NCI-H510A treated with DMSO at 0.1 percent for 48 hours (cell line): ENCODE measurements at regions not wholly inside any gene's neighbourhood (a gene's known extent, or its start where the extent isn't known, plus 50 kb on each side); places are given as distances from the start of the nearest gene placed in this dataset.

Experiments used
- DNase-seq: peaks from one replicate; lab custom pipeline; 2025; lab: John Stamatoyannopoulos, UW

DNA sequence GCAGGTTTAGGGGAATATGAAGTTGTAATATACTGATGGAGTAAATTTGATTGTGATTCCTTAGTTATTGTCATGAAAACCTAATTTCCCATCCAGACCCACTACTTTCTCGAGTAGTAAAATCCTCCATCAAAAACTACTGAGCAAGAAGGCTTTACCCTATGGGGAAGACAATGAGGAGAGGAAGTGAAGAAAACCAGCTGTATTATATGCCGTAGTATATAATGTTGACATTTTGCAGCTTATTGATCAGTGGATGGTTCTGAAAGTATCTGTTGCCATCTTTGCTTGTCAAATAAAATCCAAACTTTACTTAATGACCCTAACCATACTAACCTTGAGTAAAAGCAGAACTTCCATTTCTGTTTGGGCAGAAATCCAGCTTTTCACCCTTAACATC lies 292.8 kb upstream of the RAG2 start:
- no peak for DNase-seq

DNA sequence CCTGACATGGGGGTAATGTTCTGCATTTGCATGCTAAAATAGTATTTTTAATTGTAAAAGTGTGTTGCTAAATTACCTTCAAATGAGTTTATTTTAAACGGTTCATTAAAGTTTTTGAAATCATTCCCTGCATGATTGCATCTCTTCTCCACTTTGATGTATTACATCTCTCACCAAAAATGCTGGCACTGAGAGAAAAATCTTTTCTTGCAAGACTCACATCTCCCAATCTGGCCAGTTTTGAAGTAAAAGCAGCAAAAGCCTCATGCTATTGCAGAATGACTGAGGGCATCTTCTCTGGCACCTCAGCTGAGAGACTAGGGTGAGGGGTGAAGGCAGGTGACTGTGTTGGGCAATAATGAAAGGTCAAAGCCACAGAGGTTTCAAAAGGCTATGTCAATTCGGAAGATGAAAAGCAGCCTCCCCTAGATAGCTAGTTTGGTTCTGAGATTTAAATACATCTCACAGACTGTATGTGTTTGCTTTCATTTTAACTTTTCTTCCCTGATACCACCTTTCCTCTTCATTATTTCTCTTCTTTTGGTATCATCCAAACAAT lies 292.2 kb upstream of the RAG2 start:
- no peak for DNase-seq

DNA sequence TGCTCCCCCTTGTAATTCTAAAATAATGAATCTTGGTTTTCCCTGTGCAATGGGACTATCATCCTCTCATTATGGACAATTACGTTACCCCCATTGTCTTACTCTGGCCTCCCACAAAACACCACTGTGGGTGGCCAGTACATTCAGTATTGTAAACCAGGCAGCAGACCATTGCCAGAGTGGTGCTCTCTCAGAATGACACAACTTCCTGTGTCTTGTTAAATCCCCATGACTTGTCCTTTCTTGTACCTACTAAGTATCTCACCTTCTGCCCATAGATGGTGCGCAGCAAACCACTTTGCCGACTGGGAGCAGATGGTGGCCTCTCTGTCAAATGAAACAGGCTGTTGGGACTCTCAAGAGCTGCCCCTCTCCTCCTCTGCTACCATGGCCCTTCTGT lies 287.1 kb upstream of the RAG2 start:
- no peak for DNase-seq

DNA sequence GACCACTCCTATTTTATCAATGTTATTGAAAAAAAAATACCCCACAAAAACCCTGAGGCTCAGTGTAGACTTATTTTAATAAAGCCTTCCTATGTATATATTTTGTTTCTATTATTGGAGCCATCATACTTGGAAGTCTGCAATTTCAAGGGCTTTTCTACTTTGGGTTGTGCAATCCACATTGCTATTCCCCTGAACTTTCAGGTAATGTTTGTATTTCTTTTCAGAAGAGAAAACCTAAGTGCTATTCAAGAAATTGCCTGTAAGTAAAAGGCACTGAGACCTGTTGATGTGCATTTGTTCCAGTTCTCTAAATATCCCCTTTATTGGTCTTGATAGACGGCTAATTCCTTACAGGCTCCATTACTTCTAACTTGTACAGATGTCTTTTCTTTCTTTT lies 280.7 kb upstream of the RAG2 start:
- DNase-seq = no peak

DNA sequence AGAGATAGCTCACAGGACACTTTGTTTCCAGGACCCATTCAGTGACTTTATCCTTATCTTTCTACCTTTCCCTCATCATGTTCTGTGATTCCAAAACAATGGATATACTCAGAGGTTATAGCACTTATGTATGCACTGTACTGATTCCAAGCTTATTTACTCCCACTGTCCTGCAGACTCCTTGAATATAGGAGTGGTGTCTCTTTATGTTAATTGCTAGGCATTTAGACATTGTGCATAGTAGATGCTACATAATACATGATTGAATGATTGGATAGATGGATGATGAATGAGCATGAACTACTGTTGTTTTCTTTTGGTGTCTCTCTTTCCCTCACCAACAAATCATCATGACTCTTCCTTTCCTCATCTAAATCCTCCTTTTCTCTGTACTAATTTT lies 279.1 kb upstream of the RAG2 start:
- DNase-seq = no peak

DNA sequence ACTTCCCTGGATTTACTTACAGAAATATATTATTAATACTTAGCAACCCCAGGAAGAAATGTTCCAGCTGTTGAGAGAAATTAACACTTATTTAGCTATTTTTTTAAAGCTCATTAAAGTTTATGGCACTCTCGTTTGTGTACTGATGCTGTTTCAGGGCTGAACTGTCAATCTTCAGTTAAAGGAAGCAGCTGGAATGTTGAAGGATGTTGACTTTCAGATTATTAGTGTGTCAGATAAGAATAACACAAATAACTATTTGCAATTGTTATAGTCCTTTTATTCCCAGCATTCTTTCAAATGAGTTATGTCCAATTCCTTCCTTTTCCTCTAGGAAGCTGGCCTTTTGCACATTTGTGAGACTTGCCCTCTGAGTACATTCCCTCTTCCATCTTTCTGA lies 278.2 kb upstream of the RAG2 start:
- no peak for DNase-seq

DNA sequence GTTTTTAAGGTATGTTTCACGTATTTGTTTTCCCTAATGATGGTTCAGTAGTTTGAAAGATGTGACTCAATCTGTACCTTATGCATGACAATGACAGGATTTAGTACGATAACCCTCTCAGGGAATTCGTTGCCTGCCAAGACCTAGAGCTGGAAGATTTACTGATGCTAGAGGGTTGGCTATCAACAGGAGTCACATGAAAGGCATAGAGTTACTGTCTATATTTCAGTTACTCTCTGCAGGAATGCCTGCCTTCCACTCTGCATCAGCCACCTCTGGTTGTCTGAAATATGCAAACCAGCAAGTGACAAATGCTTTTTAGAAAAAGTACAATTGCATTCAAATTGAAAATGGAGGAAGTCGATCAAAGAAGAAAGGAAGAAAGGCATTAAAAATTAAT lies 276.3 kb upstream of the RAG2 start:
- no peak for DNase-seq

DNA sequence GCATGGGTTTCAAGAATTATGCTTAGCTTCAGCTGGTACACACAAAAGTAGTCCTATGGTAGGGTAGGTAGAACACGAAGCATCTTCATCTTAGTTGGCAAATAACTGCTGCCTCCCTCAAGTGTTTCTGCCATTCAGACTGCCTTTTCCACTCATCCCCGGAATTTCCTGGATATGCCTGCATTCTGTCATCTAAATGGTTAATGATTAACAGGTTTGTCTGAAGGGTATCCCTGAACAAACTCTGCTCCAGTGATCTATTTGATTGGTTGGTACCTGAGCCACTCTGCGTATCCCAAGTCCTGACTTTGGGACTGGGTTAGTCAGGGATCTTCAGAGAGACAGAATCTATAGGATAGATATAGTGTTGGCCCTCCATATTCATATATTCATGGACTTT lies 272.3 kb upstream of the RAG2 start:
- no peak for DNase-seq

DNA sequence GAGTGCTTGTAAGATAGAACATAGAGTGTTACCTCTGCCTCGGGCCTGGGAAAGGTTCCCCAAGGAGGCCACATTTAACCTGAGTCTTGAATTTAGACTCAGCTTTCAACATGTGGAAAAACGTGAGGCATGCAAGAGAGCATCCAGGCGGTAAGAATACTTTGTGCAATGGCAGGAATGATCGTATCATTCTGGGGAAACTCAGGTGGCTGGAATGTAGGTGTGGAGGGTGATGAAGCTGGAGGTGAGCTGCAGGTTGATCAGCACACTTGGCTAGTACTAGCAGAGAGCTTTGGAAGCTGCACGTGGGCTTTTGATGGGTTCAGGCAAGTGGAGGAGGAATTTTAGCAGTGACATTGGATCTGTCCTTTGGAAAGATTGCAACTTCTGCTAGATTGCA lies 270.3 kb upstream of the RAG2 start:
- DNase-seq = no peak

DNA sequence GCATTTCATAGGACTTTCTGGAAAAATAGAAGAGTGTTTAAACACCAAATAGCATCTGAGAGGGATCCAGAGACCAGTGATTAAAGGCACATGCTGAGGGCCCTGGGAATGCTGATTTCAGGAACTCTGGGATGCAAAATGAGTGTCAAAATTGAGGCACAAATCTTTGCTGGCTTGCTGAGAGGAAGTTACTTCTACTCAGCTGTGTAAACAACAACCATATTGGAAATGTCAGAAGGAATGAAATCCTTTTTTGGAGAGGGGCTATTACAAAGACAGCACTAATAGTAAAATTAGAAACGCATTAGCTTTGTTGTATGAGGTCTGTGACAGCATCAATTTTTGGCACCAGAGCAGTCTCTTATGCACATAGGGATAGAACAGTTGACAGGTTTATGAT lies 267.8 kb upstream of the RAG2 start:
- no peak for DNase-seq

DNA sequence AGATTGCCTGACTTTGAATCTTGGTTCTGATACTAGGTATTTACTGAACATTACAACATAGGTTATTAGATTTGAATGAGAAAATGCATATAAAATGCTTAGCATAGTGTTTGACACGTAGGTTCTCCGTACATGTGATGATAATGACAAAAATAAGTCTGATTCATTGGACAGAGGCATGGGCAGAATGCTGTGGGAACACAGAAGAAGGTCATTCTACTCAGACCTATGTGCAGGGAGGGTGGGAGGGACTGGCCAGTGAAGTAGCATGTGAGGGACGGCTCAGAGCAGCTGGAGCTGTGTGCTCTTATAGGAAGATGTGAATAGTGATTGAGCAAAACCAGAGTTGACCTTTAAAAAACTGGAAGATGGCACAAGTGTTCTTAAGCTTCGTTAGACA lies 256.8 kb upstream of the RAG2 start:
- no peak for DNase-seq

DNA sequence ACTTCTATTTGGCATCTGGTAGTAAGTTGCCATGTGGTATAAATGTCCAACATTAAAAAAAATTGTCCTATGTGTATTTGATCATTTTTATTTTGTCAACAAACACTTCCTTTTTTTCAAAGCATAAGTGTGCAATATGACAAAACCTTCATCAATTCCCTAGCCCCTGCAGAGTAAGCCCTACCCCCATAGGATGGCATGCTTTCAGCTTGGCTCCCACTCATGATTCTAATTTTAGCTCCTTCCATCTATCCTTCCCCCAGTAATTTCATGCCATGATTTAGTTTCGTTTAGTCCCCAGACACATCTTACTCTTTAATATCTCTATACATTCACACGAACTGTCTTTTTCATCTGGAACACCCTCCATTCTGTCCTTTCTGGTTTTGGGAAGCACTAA lies 250.6 kb upstream of the RAG2 start:
- no peak for DNase-seq

DNA sequence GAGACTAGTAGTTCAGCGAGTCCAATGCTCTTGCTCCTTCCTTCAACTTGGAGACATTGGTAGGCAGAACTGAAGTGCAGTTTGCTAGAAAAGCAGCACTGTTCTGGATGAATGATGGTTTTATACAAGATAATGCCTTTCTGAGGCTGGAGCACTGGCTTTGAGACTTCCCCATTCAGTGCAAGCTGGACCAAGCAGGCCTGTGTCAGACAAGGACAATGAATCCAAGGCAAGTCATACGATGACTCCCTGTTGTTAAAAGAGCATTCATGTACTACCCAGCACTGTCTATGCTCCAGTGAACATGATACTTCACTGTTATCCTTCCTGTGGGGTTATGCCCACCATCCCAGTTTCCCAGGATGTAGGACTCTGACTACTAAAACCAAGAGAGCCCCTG lies 242.3 kb upstream of the RAG2 start:
- DNase-seq = no peak

DNA sequence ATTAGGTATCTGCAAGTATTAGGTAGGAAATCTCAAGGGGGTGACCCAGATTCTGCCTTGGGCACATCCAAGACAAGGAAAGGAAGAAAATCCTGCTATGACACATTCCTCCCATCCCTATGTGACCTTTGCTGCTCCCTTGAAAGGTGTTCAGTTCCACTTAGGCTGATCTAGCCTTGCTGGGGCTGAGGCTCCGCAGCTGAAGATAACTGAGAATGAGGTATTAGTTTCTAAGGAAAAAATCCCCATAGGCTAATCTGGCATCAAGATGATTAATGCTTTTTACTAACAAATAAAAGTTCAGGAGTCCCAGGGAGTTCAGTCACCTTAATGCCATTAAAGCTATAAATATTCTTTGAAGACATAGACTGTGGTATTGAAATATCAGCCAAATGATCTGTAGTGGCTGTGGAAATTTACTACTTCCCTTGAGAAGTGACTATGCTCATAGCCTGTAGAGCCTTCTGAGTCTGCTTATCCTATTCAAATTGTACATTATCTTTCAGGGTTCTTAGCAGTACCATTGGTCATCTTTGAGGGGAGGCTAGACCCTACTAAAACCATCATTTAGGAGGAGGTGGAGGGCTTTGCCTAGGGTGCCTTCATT lies 239.9 kb upstream of the RAG2 start:
- DNase-seq = no peak

DNA sequence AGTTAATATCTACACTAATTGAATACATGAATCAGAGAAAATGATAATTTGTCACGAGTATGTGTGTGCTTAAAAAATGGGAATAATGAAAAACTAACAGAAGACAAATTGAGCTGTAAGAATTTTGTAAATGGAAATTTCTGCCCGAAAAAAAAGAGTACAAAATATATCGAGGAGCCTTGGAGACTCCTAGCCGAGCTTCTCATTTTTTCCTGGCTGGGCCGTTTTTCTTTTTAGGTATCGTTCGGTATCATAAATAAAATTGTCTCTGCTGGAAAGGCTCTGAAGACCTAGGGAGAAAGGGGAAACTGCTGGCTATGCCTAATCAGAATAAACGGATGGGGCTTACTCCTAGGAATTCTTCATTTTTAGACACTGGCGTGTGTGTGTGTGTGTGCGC lies 227.2 kb upstream of the RAG2 start:
- DNase-seq = no peak

DNA sequence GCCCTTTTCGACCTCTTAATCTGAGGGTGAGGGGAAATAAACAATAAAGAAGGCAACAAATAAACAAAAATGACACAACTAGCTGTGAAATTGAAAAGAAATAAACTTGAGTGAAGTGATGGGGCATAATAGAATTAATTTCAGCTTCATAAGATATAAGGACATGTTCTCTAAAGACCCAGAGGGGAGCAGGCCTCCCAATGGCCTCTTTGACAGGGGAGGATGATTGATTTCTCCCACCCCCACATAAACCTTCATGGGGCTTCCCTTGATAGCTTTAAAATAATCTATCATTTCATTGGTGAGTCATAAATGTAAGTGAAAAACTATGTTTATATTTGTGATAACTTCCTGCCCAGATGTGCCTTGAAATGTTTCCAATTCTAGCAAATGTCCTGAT lies 226.3 kb upstream of the RAG2 start:
- no peak for DNase-seq

DNA sequence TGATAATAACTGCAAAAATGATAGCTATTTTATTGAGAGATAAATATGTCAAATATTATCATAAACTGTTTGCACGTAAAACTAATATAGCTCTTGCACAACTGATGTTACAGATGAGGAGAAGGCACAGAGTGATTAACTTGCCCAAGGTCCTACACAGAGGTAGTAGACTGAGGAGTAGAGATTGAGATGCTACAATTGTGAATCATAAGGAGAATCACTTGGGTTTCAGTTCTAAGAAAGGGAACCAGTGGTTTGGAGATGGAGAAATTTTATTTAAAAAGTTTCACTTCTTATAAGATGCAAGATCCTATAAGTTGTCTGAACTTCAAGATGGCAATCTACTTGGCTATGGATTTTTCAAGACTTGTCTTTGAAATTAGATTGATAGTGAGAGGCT lies 224.8 kb upstream of the RAG2 start:
- DNase-seq = no peak

DNA sequence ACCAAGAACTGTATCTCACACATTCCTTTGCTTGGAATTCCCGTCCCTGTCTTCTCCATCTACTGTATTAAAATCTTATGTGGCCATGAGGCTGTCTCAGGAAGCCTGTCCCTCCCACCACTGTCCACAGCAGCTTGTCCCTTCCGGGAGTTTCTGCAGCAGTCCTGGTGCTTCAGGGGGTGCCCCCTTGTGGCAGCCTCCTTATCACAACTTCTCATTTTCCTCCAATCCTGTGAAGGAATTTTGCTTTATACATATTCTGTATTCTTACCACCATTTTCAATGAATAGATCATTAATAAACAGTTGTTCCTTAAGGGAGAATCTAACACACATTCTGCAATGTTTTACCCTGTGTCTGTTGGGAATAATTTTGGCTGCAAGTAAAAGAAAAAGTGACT lies 220.4 kb upstream of the RAG2 start:
- no peak for DNase-seq

DNA sequence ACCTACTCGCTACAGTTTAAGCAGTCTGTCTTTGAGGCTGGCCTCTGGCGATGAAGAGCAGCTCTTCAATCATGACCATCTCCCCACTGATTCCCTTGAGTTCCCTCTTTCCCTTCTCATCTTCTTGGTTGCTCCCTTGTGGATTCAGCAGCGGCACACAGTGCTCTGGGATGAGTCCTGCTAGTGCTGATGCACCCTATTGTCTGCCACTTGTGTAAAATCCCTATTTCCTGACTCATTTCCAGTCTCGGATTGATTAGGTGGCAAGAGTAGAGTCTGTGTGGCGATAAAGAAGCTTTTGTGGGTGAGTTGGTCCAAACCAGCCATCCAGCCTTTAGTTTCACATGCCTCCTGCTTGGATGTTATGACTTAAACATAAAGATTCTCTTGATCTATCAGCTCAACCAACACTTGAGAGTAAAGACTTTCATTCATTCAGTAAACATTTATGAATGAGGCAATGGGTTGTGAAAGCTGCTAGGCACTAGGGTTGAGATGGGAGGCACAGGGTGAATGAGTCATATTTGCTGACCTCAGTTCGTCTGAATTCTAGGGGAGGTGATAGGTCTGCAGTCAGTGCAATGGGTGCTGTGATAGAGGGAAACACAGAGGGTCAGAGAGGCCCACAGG lies 219.4 kb upstream of the RAG2 start:
- DNase-seq = no peak

DNA sequence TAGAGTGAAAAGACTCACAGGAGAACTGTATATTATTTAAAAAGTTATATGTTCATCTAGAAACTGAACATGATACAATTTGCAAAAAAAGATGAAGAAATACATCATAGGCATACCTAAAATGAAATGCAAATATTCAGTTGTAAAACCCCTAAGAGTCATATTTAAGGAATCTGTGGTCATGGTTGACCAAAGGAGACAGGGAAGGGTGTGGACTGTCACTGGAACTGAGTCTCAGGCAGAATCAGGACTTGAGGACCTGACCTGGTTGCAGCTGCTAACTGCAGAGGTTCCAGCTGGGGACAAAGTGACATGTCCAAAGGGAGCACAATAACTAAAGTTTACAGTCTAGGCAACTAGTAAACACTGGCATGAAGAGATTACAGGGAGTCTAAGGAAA lies 211.3 kb upstream of the RAG2 start:
- DNase-seq = no peak

DNA sequence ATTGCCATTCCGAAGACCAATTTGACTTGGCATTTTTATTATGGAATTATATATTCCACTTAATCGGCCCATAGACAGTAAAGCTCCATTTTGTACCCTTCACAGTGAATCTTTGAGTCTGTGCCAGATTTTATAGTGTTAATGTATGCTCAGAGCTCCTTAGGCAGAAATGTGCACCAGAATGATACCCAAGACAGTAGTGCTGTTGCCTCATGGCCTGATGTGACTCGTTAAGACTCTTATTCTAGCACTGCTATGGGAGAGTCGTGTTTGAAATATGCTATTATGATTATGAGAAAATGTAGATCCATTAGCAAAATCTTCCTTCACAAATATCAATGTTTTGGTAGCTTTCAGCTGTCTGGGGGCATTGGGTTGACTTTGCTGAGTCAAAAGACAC lies 209.8 kb upstream of the RAG2 start:
- no peak for DNase-seq

DNA sequence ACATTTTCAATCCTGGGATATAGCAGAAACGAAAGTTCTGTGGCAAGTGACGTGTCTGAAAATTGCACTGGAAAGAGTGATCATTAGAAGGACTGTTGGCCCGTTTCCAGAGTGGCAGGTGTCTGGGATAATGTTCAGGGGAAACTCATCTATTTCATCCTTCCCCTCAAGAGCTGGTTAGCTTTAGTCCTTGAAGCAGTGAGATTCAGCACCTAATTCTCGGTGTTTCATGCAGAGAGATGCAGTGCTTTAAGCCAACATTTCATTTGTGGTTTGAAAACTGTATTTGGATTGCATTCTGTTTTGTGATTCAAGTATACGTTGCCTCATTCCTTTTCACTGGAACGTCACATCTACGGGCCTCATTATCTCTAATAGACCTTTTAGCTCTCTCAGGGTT lies 205.0 kb upstream of the RAG2 start:
- DNase-seq = peak; percentile 68

DNA sequence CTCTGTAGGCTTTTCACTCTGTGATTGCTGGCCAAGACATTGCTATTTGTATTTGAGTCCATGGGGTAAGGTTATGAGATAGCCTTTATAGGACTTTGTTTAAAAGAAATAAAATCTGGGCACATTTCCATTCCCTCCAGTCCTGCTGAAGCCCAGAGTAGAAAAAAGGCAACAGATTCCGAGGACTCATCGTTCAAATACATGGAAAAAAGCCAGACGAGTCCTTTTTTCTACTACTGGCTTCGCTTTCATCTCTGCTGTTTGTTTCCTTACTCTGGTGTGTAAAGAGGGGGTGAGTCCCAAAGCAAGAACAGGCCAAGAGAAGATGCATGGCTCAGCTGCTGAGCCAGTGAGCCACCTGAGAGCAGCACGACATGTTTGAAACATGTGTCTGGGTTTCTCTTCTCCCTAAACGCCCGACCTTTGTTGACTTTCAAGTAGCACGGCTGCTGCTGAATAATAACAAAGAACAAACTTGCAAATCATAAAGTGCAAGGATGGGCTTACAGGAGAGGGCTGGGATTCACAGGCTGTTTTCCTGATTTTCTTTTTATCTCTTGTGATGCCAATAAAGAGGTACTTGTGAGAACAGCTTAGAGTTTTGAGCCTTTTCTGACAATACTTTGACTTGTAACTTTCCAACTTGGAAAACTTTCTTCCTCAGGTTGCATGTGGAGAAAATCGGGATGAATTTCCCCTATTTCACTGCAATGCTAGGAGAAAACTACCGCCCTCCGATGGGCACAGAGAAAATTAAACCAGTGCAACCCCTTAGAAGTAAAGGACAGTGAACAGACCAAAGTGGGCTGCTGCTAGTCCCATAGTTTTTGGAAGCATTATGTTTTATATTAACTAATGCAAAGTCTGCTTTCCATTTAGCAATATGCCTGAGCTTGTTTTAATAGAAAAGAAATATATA lies 195.2 kb upstream of the RAG2 start:
- no peak for DNase-seq
